ENCODE measurements at regions not wholly inside any gene's neighbourhood (a gene's known extent, or its start where the extent isn't known, plus 50 kb on each side); places are given as distances from the start of the nearest gene placed in this dataset.

- Histone ChIP-seq H3K18ac (ENCODE audit: low read length) (no peak overlapping the region), H3K4me2 (ENCODE audit: insufficient read depth, low read length, poor library complexity, severe bottlenecking) (no peak overlapping the region), H2AK5ac (ENCODE audit: low read depth, low read length) (no peak overlapping the region), H3K36me3 (replicated peaks in 1 of 2; ENCODE audit: control insufficient read depth in 2 of 2, insufficient read depth in 2 of 2, low read length in 2 of 2) (no peaks in the 10 kb centered on the region), H3K4ac (ENCODE audit: low read length) (no peak overlapping the region), H3K27ac (replicated peaks; ENCODE audit: low read length) (no peak overlapping the region), H2BK120ac (ENCODE audit: low read depth, low read length) (no peak overlapping the region), H3K4me1 (ENCODE audit: control insufficient read depth in 2 of 2, insufficient read depth in 1 of 2, low read depth in 1 of 2, low read length in 2 of 2) (no peaks in the 10 kb centered on the region), H4K8ac (ENCODE audit: low read depth, low read length) (no peak overlapping the region), H3K9ac (ENCODE audit: low read depth, low read length, poor library complexity) (no peak overlapping the region), H2BK5ac (ENCODE audit: low read length) (no peak overlapping the region), H3K4me3 (ENCODE audit: low read length in 2 of 2) (no peak overlapping the region), H3K27me3 (ENCODE audit: control insufficient read depth in 3 of 3, insufficient read depth in 3 of 3, low read depth in 1 of 3, low read length in 3 of 3) (no peaks in the 10 kb centered on the region), H3K23ac (ENCODE audit: low read depth, low read length, poor library complexity) (no peak overlapping the region), H4K91ac (ENCODE audit: low read depth, low read length, poor library complexity) (no peak overlapping the region), H3K9me3 (replicated peaks in 1 of 2; ENCODE audit: control insufficient read depth in 2 of 2, insufficient read depth in 1 of 2, low read depth in 1 of 2, low read length in 2 of 2) (no peaks in the 10 kb centered on the region), H2BK12ac (ENCODE audit: low read length) (no peak overlapping the region), H2BK15ac (ENCODE audit: low read length) (no peak overlapping the region), H3K79me1 (ENCODE audit: low read depth, low read length) (no peaks in the 10 kb centered on the region), H3K14ac (ENCODE audit: low read length) (no peak overlapping the region), H2AFZ (ENCODE audit: low read length) (no peak overlapping the region)
- no CpG with 5 or more reads among the region's 2 CpGs for WGBS, 2 donors (ENCODE audit: extremely low coverage in 2 of 2, insufficient read length in 2 of 2, insufficient replicate concordance in 1 of 2)
- DNase-seq (ENCODE audit: low spot score), result no peak
Measured at GRCh38 chr18:38801640-38802039, 1236.0 kb upstream of the CELF4 start.

DNA sequence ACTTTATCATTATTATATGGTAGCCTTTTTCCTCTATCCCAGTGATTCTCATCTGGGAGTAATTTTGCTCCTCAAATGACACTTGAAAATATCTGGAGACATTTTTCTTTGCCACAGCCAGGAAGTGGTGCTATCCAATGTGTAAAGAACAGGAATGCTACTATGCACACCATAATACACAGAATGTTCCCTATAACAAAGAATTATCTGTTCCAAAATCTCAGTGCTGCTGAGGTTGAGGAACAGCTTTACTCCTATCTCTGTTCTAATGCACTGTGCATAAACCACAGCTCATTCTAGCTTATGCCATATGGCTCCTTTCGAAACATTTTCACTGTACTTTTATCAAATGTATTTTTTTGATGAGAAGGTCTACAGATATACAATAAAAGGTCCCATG is 1231.2 kb upstream of the CELF4 start:
- no peak overlapping the region for H2AFZ ChIP-seq (ENCODE audit: low read length)
- H2BK12ac ChIP-seq (ENCODE audit: low read length), result no peak overlapping the region
- no peak overlapping the region for H3K4me3 ChIP-seq (ENCODE audit: low read length in 2 of 2)
- no peak overlapping the region for H3K14ac ChIP-seq (ENCODE audit: low read length)
- no peak overlapping the region for H3K4me2 ChIP-seq (ENCODE audit: insufficient read depth, low read length, poor library complexity, severe bottlenecking)
- no peak for DNase-seq (ENCODE audit: low spot score)
- no peaks in the 10 kb centered on the region for H3K36me3 ChIP-seq (replicated peaks in 1 of 2; ENCODE audit: control insufficient read depth in 2 of 2, insufficient read depth in 2 of 2, low read length in 2 of 2)
- H4K91ac ChIP-seq (ENCODE audit: low read depth, low read length, poor library complexity), result no peak overlapping the region
- no peak overlapping the region for H3K18ac ChIP-seq (ENCODE audit: low read length)
- no peak overlapping the region for H3K4ac ChIP-seq (ENCODE audit: low read length)
- no peak overlapping the region for H3K27ac ChIP-seq (replicated peaks; ENCODE audit: low read length)
- no peak overlapping the region for H3K9ac ChIP-seq (ENCODE audit: low read depth, low read length, poor library complexity)
- H3K27me3 ChIP-seq (ENCODE audit: control insufficient read depth in 3 of 3, insufficient read depth in 3 of 3, low read depth in 1 of 3, low read length in 3 of 3), result no peaks in the 10 kb centered on the region
- H3K79me1 ChIP-seq (ENCODE audit: low read depth, low read length), result no peaks in the 10 kb centered on the region
- H2AK5ac ChIP-seq (ENCODE audit: low read depth, low read length), result no peak overlapping the region
- WGBS, 2 donors (ENCODE audit: extremely low coverage in 2 of 2, insufficient read length in 2 of 2, insufficient replicate concordance in 1 of 2), result no CpG with 5 or more reads among the region's 1 CpG
- no peak overlapping the region for H2BK15ac ChIP-seq (ENCODE audit: low read length)
- no peaks in the 10 kb centered on the region for H3K9me3 ChIP-seq (replicated peaks in 1 of 2; ENCODE audit: control insufficient read depth in 2 of 2, insufficient read depth in 1 of 2, low read depth in 1 of 2, low read length in 2 of 2)
- no peak overlapping the region for H3K23ac ChIP-seq (ENCODE audit: low read depth, low read length, poor library complexity)
- H4K8ac ChIP-seq (ENCODE audit: low read depth, low read length), result no peak overlapping the region
- no peaks in the 10 kb centered on the region for H3K4me1 ChIP-seq (ENCODE audit: control insufficient read depth in 2 of 2, insufficient read depth in 1 of 2, low read depth in 1 of 2, low read length in 2 of 2)
- no peak overlapping the region for H2BK120ac ChIP-seq (ENCODE audit: low read depth, low read length)
- no peak overlapping the region for H2BK5ac ChIP-seq (ENCODE audit: low read length)

DNA sequence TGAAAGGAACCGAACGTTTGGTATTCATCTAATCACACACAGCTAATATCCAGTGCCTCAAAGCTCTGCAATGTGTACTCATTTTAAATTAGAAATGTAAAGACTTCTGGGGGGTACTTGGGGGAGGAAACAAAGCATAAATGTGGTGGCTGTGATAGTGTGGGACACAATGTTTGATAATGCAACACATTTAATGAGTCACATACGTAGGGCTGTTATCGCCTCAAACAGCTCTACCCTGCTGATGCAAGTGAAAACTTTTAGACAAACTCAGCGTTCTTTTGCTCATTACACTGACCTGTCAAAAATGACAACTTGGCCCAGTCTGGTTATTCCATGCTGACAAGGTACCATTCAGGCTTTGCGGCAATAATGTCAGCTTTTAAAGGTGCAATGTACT is 1227.1 kb upstream of the CELF4 start:
- H4K8ac ChIP-seq (ENCODE audit: low read depth, low read length), result no peak overlapping the region
- WGBS, 2 donors (ENCODE audit: extremely low coverage in 2 of 2, insufficient read length in 2 of 2, insufficient replicate concordance in 1 of 2), result no CpG with 5 or more reads among the region's 6 CpGs
- no peak overlapping the region for H3K18ac ChIP-seq (ENCODE audit: low read length)
- no peak overlapping the region for H4K91ac ChIP-seq (ENCODE audit: low read depth, low read length, poor library complexity)
- H3K9ac ChIP-seq (ENCODE audit: low read depth, low read length, poor library complexity), result no peak overlapping the region
- no peak overlapping the region for H2AK5ac ChIP-seq (ENCODE audit: low read depth, low read length)
- no peak overlapping the region for H2AFZ ChIP-seq (ENCODE audit: low read length)
- no peak overlapping the region for H3K4ac ChIP-seq (ENCODE audit: low read length)
- H2BK5ac ChIP-seq (ENCODE audit: low read length), result no peak overlapping the region
- H2BK120ac ChIP-seq (ENCODE audit: low read depth, low read length), result no peak overlapping the region
- DNase-seq (ENCODE audit: low spot score), result no peak
- no peak overlapping the region for H2BK15ac ChIP-seq (ENCODE audit: low read length)
- H3K9me3 ChIP-seq (replicated peaks in 1 of 2; ENCODE audit: control insufficient read depth in 2 of 2, insufficient read depth in 1 of 2, low read depth in 1 of 2, low read length in 2 of 2), result no peaks in the 10 kb centered on the region
- H3K27me3 ChIP-seq (ENCODE audit: control insufficient read depth in 3 of 3, insufficient read depth in 3 of 3, low read depth in 1 of 3, low read length in 3 of 3), result no peaks in the 10 kb centered on the region
- no peak overlapping the region for H3K23ac ChIP-seq (ENCODE audit: low read depth, low read length, poor library complexity)
- no peak overlapping the region for H3K27ac ChIP-seq (replicated peaks; ENCODE audit: low read length)
- H3K4me2 ChIP-seq (ENCODE audit: insufficient read depth, low read length, poor library complexity, severe bottlenecking), result no peak overlapping the region
- no peak overlapping the region for H3K14ac ChIP-seq (ENCODE audit: low read length)
- no peak overlapping the region for H2BK12ac ChIP-seq (ENCODE audit: low read length)
- H3K4me3 ChIP-seq (ENCODE audit: low read length in 2 of 2), result no peak overlapping the region
- no peaks in the 10 kb centered on the region for H3K79me1 ChIP-seq (ENCODE audit: low read depth, low read length)
- H3K36me3 ChIP-seq (replicated peaks in 1 of 2; ENCODE audit: control insufficient read depth in 2 of 2, insufficient read depth in 2 of 2, low read length in 2 of 2), result no peaks in the 10 kb centered on the region
- no peaks in the 10 kb centered on the region for H3K4me1 ChIP-seq (ENCODE audit: control insufficient read depth in 2 of 2, insufficient read depth in 1 of 2, low read depth in 1 of 2, low read length in 2 of 2)

- Histone ChIP-seq H3K9me3 (replicated peaks in 1 of 2; ENCODE audit: control insufficient read depth in 2 of 2, insufficient read depth in 1 of 2, low read depth in 1 of 2, low read length in 2 of 2) (no peaks in the 10 kb centered on the region), H3K23ac (ENCODE audit: low read depth, low read length, poor library complexity) (no peak overlapping the region), H3K4ac (ENCODE audit: low read length) (no peak overlapping the region), H3K14ac (ENCODE audit: low read length) (no peak overlapping the region), H4K91ac (ENCODE audit: low read depth, low read length, poor library complexity) (no peak overlapping the region), H2AFZ (ENCODE audit: low read length) (no peak overlapping the region), H3K18ac (ENCODE audit: low read length) (no peak overlapping the region), H3K4me2 (ENCODE audit: insufficient read depth, low read length, poor library complexity, severe bottlenecking) (no peak overlapping the region), H3K27ac (replicated peaks; ENCODE audit: low read length) (no peak overlapping the region), H3K36me3 (replicated peaks in 1 of 2; ENCODE audit: control insufficient read depth in 2 of 2, insufficient read depth in 2 of 2, low read length in 2 of 2) (no peaks in the 10 kb centered on the region), H2BK5ac (ENCODE audit: low read length) (no peak overlapping the region), H2BK12ac (ENCODE audit: low read length) (no peak overlapping the region), H2AK5ac (ENCODE audit: low read depth, low read length) (no peak overlapping the region), H3K27me3 (ENCODE audit: control insufficient read depth in 3 of 3, insufficient read depth in 3 of 3, low read depth in 1 of 3, low read length in 3 of 3) (no peaks in the 10 kb centered on the region), H4K8ac (ENCODE audit: low read depth, low read length) (no peak overlapping the region), H3K9ac (ENCODE audit: low read depth, low read length, poor library complexity) (no peak overlapping the region), H2BK120ac (ENCODE audit: low read depth, low read length) (no peak overlapping the region), H3K4me3 (ENCODE audit: low read length in 2 of 2) (no peak overlapping the region), H3K79me1 (ENCODE audit: low read depth, low read length) (no peaks in the 10 kb centered on the region), H2BK15ac (ENCODE audit: low read length) (no peak overlapping the region), H3K4me1 (ENCODE audit: control insufficient read depth in 2 of 2, insufficient read depth in 1 of 2, low read depth in 1 of 2, low read length in 2 of 2) (no peaks in the 10 kb centered on the region)
- DNase-seq (ENCODE audit: low spot score), result no peak
- no CpG with 5 or more reads among the region's 1 CpG for WGBS, 2 donors (ENCODE audit: extremely low coverage in 2 of 2, insufficient read length in 2 of 2, insufficient replicate concordance in 1 of 2)
Measured at GRCh38 chr18:38790786-38791185, 1225.2 kb upstream of the CELF4 start.

All from neuronal stem cell (in vitro differentiated cells).